HepG2 (cell line): ENCODE measurements at regions not wholly inside any gene's neighbourhood (a gene's known extent, or its start where the extent isn't known, plus 50 kb on each side); places are given as distances from the start of the nearest gene placed in this dataset.

Experiments
- ATAC-seq: fragments of 200-7000 bp; cut with Tn5 transposase; 3 replicates; pipeline ENCODE4 v1.9.1; 2020; ENCODE audit warnings: mild to moderate bottlenecking, moderate library complexity
- BruUV-seq: library from RNA; stranded (reverse); fragments of 400-500 nt; replicated peaks from 2 replicates; lab custom pipeline; 2021; lab: Mats Ljungman, UMichigan
- CTCF ChIA-PET: fragments of 300-600 bp; formaldehyde crosslinking; extraction: SDS; loops from one replicate; lab custom pipeline; 2021; ENCODE audit warnings: low total read pairs, inconsistent platforms, low intra/inter-chr PET ratio; lab: Yijun Ruan, JAX
- POLR2A ChIA-PET: fragments of 350-600 bp; sonication (Branson Sonifier 250); formaldehyde crosslinking; loops from one replicate; lab custom pipeline; 2020; ENCODE audit warnings: antibody characterized with exemption, inconsistent platforms; lab: Yijun Ruan, JAX
- DNase-seq: peaks from one replicate; pipeline ENCODE4 v3.0.0-alpha.2; 2015; ENCODE audit warnings: low spot score
- FAIRE-seq: peaks from 3 replicates; lab custom pipeline; 2011; peaks lifted over from hg19 to GRCh38; lab: Jason Lieb, UNC
- H2AFZ ChIP-seq: one replicate; pipeline ENCODE4 v1.6.1; 2011; ENCODE audit warnings: low read length, inconsistent platforms
- H3K27ac ChIP-seq: fragments of 300-600 bp; 3 replicates; pipeline ENCODE4 v1.8.0; 2011; ENCODE audit warnings: mixed run types, mild to moderate bottlenecking, mixed read lengths, low read length, inconsistent platforms; ENCODE audit not compliant: insufficient read depth; ENCODE audit errors: extremely low read length
- H3K27me3 ChIP-seq, 2 experiments: fragments of 200-600 bp in 1 of 2; 2 replicates in 1 of 2; 3 replicates in 1 of 2; pipeline versions ENCODE4 v1.6.0 to v1.8.0; 2011; ENCODE audit warnings: low read length in 2 of 2, mild to moderate bottlenecking in 2 of 2, moderate library complexity in 2 of 2, inconsistent platforms in 1 of 2; ENCODE audit not compliant: insufficient read depth in 2 of 2, control insufficient read depth in 1 of 2
- H3K36me3 ChIP-seq, 2 experiments: fragments of 200-600 bp in 1 of 2; replicated peaks in 1 of 2; 2 replicates in 1 of 2; 3 replicates in 1 of 2; pipeline versions ENCODE4 v1.5.1 to v1.8.0; 2011; ENCODE audit warnings: low read length in 2 of 2, inconsistent platforms in 1 of 2; ENCODE audit not compliant: insufficient read depth in 2 of 2, control insufficient read depth in 1 of 2
- H3K4me1 ChIP-seq: 2 replicates; pipeline ENCODE4 v1.5.1; 2012; ENCODE audit warnings: low read length, inconsistent platforms; ENCODE audit not compliant: insufficient read depth
- H3K4me2 ChIP-seq: 2 replicates; pipeline ENCODE4 v1.6.0; 2011; ENCODE audit warnings: low read depth, low read length, inconsistent platforms
- H3K4me3 ChIP-seq, 3 experiments: fragments of 200-600 bp in 1 of 3; sonication (generic), shearing (Covaris generic) in 1 of 3; replicated peaks in 1 of 3; 2 replicates each; pipeline ENCODE4 v1.5.1; 2011 to 2016; ENCODE audit warnings: low read length in 3 of 3, inconsistent platforms in 2 of 3, low read depth in 2 of 3, mild to moderate bottlenecking in 2 of 3, control low read depth in 1 of 3, mixed read lengths in 1 of 3; ENCODE audit not compliant: insufficient read depth in 1 of 3
- H3K79me2 ChIP-seq: one replicate; pipeline ENCODE4 v1.6.1; 2011; ENCODE audit warnings: low read length, inconsistent platforms; ENCODE audit not compliant: insufficient read depth
- H3K9ac ChIP-seq: 2 replicates; pipeline ENCODE4 v1.6.0; 2011; ENCODE audit warnings: mild to moderate bottlenecking, low read depth, low read length, inconsistent platforms; ENCODE audit not compliant: insufficient read depth
- H3K9me3 ChIP-seq: 2 replicates; pipeline ENCODE4 v1.5.1; 2012; ENCODE audit warnings: mild to moderate bottlenecking, low read length
- H4K20me1 ChIP-seq: 2 replicates; pipeline ENCODE4 v1.6.0; 2011; ENCODE audit warnings: inconsistent platforms, mild to moderate bottlenecking, low read length, moderate library complexity; ENCODE audit not compliant: insufficient read depth
- GFI1 ChIP-seq: sonication (generic); formaldehyde crosslinking; IDR thresholded peaks from 2 replicates; pipeline ENCODE4 v1.5.0; 2020; ENCODE audit warnings: missing genetic modification reagents, mild to moderate bottlenecking, borderline replicate concordance
- MLLT10 ChIP-seq: sonication (generic); formaldehyde crosslinking; IDR thresholded peaks from 2 replicates; pipeline ENCODE4 v1.4.0; 2020; ENCODE audit warnings: missing genetic modification reagents
- NPAS2 ChIP-seq: sonication (generic); formaldehyde crosslinking; IDR thresholded peaks from 2 replicates; pipeline ENCODE4 v1.8.0; 2022; ENCODE audit warnings: mild to moderate bottlenecking, missing genetic modification reagents, borderline replicate concordance
- NRL ChIP-seq: sonication (generic); formaldehyde crosslinking; IDR thresholded peaks from 2 replicates; pipeline ENCODE4 v1.5.0; 2020; ENCODE audit warnings: missing genetic modification reagents, mild to moderate bottlenecking, moderate library complexity, borderline replicate concordance
- SNAI1 ChIP-seq: sonication (generic); formaldehyde crosslinking; IDR thresholded peaks from 2 replicates; pipeline ENCODE4 v1.5.0; 2020; ENCODE audit warnings: mild to moderate bottlenecking, missing genetic modification reagents, borderline replicate concordance
- TOPORS ChIP-seq: sonication (generic); formaldehyde crosslinking; IDR thresholded peaks from 2 replicates; pipeline ENCODE4 v1.8.0; 2023; ENCODE audit warnings: mild to moderate bottlenecking, missing genetic modification reagents
- U2AF1 ChIP-seq: fragments of 200-400 bp; formaldehyde crosslinking; optimal IDR thresholded peaks from 2 replicates; pipeline ENCODE3; 2017; ENCODE audit warnings: mild to moderate bottlenecking, low read depth, low read length
- U2AF2 ChIP-seq: fragments of 200-400 bp; formaldehyde crosslinking; IDR thresholded peaks from 2 replicates; pipeline ENCODE4 v1.6.1; 2017; ENCODE audit warnings: low read depth, mild to moderate bottlenecking, low read length
- ZBTB33 ChIP-seq: sonication (generic); formaldehyde crosslinking; IDR thresholded peaks from 2 replicates; pipeline ENCODE4 v1.4.0; 2020; ENCODE audit warnings: missing genetic modification reagents
- ZFP36 ChIP-seq: fragments of 150-350 bp; IDR thresholded peaks from 2 replicates; pipeline ENCODE4 v1.6.1; 2018; ENCODE audit warnings: borderline replicate concordance, low read length, low read depth; ENCODE audit not compliant: partially characterized antibody
- ZNF570 ChIP-seq: sonication (generic); formaldehyde crosslinking; IDR thresholded peaks from 2 replicates; pipeline ENCODE4 v1.4.0; 2020; ENCODE audit warnings: mild to moderate bottlenecking, missing genetic modification reagents, borderline replicate concordance
- WGBS: methylation state at CpG from one replicate; pipeline ENCODE4 v1.1.6; 2017; ENCODE audit warnings: low lambda C conversion rate; 5-methylcytosine and 5-hydroxymethylcytosine counted together
- in situ Hi-C: cut with HindIII; loops from 2 replicates; pipeline ENCODE4 v1.10.0; 2017; ENCODE audit warnings: low pct_unique_long_range_greater_than_20kb; ENCODE audit not compliant: extremely low pct_ligation_motif_present
- intact Hi-C: fragments of 100-400 bp; cut with micrococcal nuclease; formaldehyde crosslinking; loops from one replicate; pipeline ENCODE4 v1.10.0; 2022; ENCODE audit not compliant: unreplicated experiment
- TF ChIP-seq, protein P1 (sequence below): sonication (generic); formaldehyde crosslinking; IDR thresholded peaks from 2 replicates; pipeline ENCODE4 v1.8.1; 2023; ENCODE audit warnings: missing genetic modification reagents, inconsistent platforms, borderline replicate concordance
- TF ChIP-seq, protein P2 (sequence below): sonication (generic); formaldehyde crosslinking; IDR thresholded peaks from 2 replicates; pipeline ENCODE4 v1.4.0; 2020; ENCODE audit warnings: mild to moderate bottlenecking, low read depth, missing genetic modification reagents

GRCh38 chr1:57512386-57512785 is 88.5 kb upstream of the DAB1 start:
- 0% methylated on average over 1 of the region's 1 CpG for whole genome bisulfite sequencing
- no peaks in the 10 kb centered on the region for H3K36me3 ChIP-seq
- DNase-seq = no peak
- H3K79me2 ChIP-seq = no peaks in the 10 kb centered on the region
- in situ Hi-C loops (no loop called here), intact Hi-C loops (no loop called here)
- ATAC-seq = no peak
- no peak overlapping the region for H3K4me2 ChIP-seq
- H4K20me1 ChIP-seq = no peaks in the 10 kb centered on the region
- CTCF ChIA-PET = no interaction called here
- no peak overlapping the region for H3K9ac ChIP-seq
- no peaks in the 10 kb centered on the region for H3K4me1 ChIP-seq
- TF ChIP-seq, protein P1, sequence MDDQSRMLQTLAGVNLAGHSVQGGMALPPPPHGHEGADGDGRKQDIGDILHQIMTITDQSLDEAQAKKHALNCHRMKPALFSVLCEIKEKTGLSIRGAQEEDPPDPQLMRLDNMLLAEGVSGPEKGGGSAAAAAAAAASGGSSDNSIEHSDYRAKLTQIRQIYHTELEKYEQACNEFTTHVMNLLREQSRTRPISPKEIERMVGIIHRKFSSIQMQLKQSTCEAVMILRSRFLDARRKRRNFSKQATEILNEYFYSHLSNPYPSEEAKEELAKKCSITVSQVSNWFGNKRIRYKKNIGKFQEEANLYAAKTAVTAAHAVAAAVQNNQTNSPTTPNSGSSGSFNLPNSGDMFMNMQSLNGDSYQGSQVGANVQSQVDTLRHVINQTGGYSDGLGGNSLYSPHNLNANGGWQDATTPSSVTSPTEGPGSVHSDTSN = no peak
- TF ChIP-seq TOPORS (CRISPR knock-in tag) (no peak), ZNF570 (CRISPR knock-in tag) (no peak), GFI1 (CRISPR knock-in tag) (no peak), U2AF2 (no peak), NRL (CRISPR knock-in tag) (no peak), NPAS2 (CRISPR knock-in tag) (no peak), ZFP36 (no peak), MLLT10 (CRISPR knock-in tag) (no peak), SNAI1 (CRISPR knock-in tag) (no peak), U2AF1 (no peak), ZBTB33 (CRISPR knock-in tag) (no peak)
- TF ChIP-seq, protein P2, sequence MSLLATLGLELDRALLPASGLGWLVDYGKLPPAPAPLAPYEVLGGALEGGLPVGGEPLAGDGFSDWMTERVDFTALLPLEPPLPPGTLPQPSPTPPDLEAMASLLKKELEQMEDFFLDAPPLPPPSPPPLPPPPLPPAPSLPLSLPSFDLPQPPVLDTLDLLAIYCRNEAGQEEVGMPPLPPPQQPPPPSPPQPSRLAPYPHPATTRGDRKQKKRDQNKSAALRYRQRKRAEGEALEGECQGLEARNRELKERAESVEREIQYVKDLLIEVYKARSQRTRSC (CRISPR knock-in tag) = no peak
- TF ChIP-seq, all 625 proteins: peak for 0
- no peak overlapping the region for H3K27ac ChIP-seq
- H3K9me3 ChIP-seq = no peaks in the 10 kb centered on the region
- BruUV-seq = no TSS peak
- no peak overlapping the region for H2AFZ ChIP-seq
- H3K27me3 ChIP-seq = no peaks in the 10 kb centered on the region
- POLR2A ChIA-PET = no interaction called here
- no peak for FAIRE-seq
- H3K4me3 ChIP-seq = no peak overlapping the region
